Neural crest cell (in vitro differentiated cells): ENCODE measurements at regions not wholly inside any gene's neighbourhood (a gene's known extent, or its start where the extent isn't known, plus 50 kb on each side); places are given as distances from the start of the nearest gene placed in this dataset.

Experiments used
- DNase-seq: peaks from one replicate; pipeline ENCODE4 v3.0.0; 2021; ENCODE audit warnings: low read depth, mixed read lengths, low spot score
- H3K27ac Mint-ChIP-seq: one replicate; pipeline ENCODE4 v1.8.0; 2021; ENCODE audit warnings: mild to moderate bottlenecking, mixed read lengths; ENCODE audit not compliant: unreplicated experiment
- H3K27me3 Mint-ChIP-seq: 2 replicates; pipeline ENCODE4 v1.8.0; 2021; ENCODE audit warnings: low read depth, mild to moderate bottlenecking, mixed read lengths
- H3K36me3 Mint-ChIP-seq: 2 replicates; pipeline ENCODE4 v1.8.0; 2021; ENCODE audit warnings: low read depth, mild to moderate bottlenecking, mixed read lengths
- H3K4me1 Mint-ChIP-seq: 2 replicates; pipeline ENCODE4 v1.8.0; 2021; ENCODE audit warnings: mixed read lengths
- H3K4me3 Mint-ChIP-seq: one replicate; pipeline ENCODE4 v1.8.0; 2021; ENCODE audit warnings: mild to moderate bottlenecking, mixed read lengths
- H3K9me3 Mint-ChIP-seq: 2 replicates; pipeline ENCODE4 v1.8.0; 2021; ENCODE audit warnings: mixed read lengths
- TF ChIP-seq, protein P1 (sequence below): fragments of 200-600 bp; sonication (generic); conservative IDR thresholded peaks from 2 replicates; pipeline ENCODE4 v1.5.0; 2021; ENCODE audit warnings: antibody characterized with exemption, mild to moderate bottlenecking

DNA sequence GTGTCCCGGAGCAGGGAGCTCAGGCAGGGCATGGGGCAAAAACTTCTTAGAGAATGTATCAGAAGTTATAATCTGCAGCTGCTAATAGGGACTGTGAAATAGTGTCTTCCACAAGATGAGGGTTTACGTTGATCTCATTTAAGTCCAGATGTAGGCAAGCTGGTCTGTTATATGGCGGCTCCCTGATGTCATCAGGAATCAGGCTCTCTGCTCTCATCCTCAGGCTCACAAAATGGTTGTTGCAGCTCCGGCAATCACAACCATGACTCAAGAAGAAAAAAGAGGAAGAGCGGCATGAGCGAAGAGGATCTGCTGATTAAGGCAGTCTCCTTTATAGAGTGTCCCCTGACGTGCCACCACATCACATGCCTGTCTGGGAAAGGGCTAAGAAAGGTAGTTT is 191.3 kb downstream of the KLF5 start:
- Mint-ChIP-seq H3K36me3 (no peaks in the 10 kb centered on the region), H3K9me3 (no peaks in the 10 kb centered on the region), H3K27me3 (no peaks in the 10 kb centered on the region), H3K27ac (no peak overlapping the region), H3K4me1 (no peaks in the 10 kb centered on the region), H3K4me3 (no peak overlapping the region)
- TF ChIP-seq, protein P1, sequence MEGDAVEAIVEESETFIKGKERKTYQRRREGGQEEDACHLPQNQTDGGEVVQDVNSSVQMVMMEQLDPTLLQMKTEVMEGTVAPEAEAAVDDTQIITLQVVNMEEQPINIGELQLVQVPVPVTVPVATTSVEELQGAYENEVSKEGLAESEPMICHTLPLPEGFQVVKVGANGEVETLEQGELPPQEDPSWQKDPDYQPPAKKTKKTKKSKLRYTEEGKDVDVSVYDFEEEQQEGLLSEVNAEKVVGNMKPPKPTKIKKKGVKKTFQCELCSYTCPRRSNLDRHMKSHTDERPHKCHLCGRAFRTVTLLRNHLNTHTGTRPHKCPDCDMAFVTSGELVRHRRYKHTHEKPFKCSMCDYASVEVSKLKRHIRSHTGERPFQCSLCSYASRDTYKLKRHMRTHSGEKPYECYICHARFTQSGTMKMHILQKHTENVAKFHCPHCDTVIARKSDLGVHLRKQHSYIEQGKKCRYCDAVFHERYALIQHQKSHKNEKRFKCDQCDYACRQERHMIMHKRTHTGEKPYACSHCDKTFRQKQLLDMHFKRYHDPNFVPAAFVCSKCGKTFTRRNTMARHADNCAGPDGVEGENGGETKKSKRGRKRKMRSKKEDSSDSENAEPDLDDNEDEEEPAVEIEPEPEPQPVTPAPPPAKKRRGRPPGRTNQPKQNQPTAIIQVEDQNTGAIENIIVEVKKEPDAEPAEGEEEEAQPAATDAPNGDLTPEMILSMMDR: no peak
- DNase-seq: no peak

DNA sequence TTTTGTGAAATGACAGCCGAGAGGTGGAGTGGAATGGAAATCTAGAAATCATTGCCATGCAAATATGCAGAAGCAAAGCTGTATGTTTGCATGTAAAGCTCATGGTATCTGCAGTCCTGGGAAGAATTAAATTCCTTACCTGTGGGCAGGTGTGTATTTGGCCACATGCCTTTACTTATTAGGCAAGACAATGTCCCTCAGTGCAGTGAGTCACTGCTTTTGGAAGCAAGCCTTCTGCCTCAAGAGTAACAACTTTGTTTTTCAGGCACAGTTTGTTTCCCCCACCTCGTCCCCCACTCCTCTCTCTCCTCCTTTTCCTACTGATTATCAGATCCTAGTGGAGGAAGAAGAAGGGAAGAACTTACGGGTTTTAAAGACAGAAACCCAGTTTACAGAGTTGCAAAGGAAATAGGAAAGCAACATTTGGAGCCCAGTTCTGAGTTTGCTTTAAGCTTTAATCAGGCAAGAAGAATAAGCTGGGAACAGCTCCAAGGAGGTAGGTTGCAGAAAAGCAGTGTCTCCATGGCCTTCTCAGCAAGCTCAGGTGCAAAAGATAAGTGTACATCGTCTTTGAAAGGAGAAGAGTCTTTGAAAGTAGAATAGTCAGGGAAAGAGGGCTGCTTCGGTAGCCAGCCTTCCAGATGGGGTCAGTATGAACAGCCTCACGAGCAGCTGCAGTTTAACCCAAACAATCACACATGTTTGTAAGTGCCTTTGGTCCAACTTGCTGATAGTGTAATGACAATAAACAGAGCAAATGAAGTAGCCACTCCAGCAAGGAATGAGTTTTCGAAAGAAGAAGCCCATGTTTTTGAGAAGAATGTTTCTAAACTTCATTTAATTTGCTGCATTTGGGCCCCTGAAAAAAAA is 190.1 kb downstream of the KLF5 start:
- TF ChIP-seq, protein P1: no peak
- Mint-ChIP-seq H3K4me1 (no peaks in the 10 kb centered on the region), H3K4me3 (no peak overlapping the region), H3K9me3 (no peaks in the 10 kb centered on the region), H3K27ac (no peak overlapping the region), H3K27me3 (no peaks in the 10 kb centered on the region), H3K36me3 (no peaks in the 10 kb centered on the region)
- no peak for DNase-seq

GRCh38 chr13:73248154-73248553 is 189.3 kb downstream of the KLF5 start:
- Mint-ChIP-seq H3K4me1 (no peaks in the 10 kb centered on the region), H3K27ac (no peak overlapping the region)

DNA sequence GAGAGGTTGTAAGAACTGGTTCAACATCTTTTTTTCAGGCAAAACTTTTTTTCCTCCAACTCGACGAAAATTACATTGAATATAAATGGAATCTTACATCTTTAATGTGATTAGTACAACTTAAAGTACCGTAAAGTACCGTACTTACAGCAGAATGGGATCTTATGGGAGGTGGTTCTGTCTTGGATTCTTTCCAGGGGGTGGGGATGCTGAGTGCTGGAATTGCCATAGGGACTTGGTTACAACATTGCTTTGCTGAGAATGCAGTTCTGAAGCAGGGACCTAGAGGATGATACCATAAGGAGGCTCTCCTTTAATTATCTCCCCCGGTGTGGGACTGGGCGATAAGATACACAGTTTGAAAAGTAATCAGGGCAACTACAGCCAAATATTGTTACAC is 186.4 kb downstream of the KLF5 start:
- Mint-ChIP-seq H3K4me3 (no peak overlapping the region), H3K9me3 (no peaks in the 10 kb centered on the region), H3K36me3 (no peaks in the 10 kb centered on the region), H3K27ac (no peak overlapping the region), H3K4me1 (no peaks in the 10 kb centered on the region), H3K27me3 (no peaks in the 10 kb centered on the region)
- TF ChIP-seq, protein P1: no peak
- no peak for DNase-seq

More at GRCh38 chr13:73248154-73248553, 189.3 kb downstream of the KLF5 start:
- H3K27me3 Mint-ChIP-seq: no peaks in the 10 kb centered on the region
- TF ChIP-seq, protein P1: no peak
- no peak overlapping the region for H3K4me3 Mint-ChIP-seq
- no peaks in the 10 kb centered on the region for H3K9me3 Mint-ChIP-seq
- no peak for DNase-seq
- no peaks in the 10 kb centered on the region for H3K36me3 Mint-ChIP-seq

- TF ChIP-seq, protein P1: no peak
- H3K4me1 Mint-ChIP-seq: no peaks in the 10 kb centered on the region
- no peak overlapping the region for H3K27ac Mint-ChIP-seq
- H3K4me3 Mint-ChIP-seq: no peak overlapping the region
- no peaks in the 10 kb centered on the region for H3K9me3 Mint-ChIP-seq
- DNase-seq: no peak
- H3K36me3 Mint-ChIP-seq: no peaks in the 10 kb centered on the region
- no peaks in the 10 kb centered on the region for H3K27me3 Mint-ChIP-seq
These were observed 185.7 kb downstream of the KLF5 start for GRCh38 chr13:73244467-73244866.
